K562 (cell line): ENCODE measurements at regions not wholly inside any gene's neighbourhood (a gene's known extent, or its start where the extent isn't known, plus 50 kb on each side); places are given as distances from the start of the nearest gene placed in this dataset.

Experiments used
- EP300 ChIP-seq: IDR thresholded peaks from 2 replicates; pipeline ENCODE4 v1.6.1; 2012; ENCODE audit warnings: low read length, improper control_type of control experiment
- NUFIP1 ChIP-seq: fragments of 450-650 bp; IDR thresholded peaks from 2 replicates; pipeline ENCODE4 v1.6.1; 2018; ENCODE audit not compliant: partially characterized antibody
- REST ChIP-seq, 2 experiments: fragments of 450-650 bp; formaldehyde crosslinking in 1 of 2; IDR thresholded peaks; 2 replicates each; pipeline versions ENCODE4 v1.4.0 to v1.6.1; 2014 to 2020; ENCODE audit warnings: mild to moderate bottlenecking in 2 of 2, borderline replicate concordance in 1 of 2, low read depth in 1 of 2

DNA sequence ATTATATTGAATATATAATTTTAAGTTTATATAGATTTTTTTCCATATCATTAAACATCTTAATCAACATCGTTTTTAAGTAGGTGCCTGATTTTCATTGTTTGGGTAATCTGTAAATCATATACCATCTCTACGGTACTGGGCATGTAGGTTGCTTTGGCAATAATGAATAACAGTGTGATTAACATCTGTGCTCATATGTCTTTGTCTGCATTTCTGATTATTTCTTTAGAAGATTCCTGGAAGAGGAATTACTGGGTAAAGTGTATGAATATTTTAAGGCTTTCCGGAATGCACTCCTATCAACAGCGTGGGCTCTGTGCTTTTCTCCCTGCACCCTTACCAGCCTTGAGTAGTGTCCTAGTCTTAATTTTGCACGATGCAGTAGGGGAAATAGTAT, 119.8 kb upstream of the LIPC start (continued):
- no peak for TF ChIP-seq REST (IDR thresholded peaks at IDR 0.05; ENCODE audit: borderline replicate concordance)
- no peak for TF ChIP-seq REST (CRISPR knock-in tag; IDR thresholded peaks at IDR 0.05; ENCODE audit: low read depth)
- no peak for TF ChIP-seq NUFIP1
- peak; percentile 28; the same call in 1 of the 2 replicates for TF ChIP-seq EP300
